Left ventricle myocardium inferior (tissue), 1 donor: ENCODE measurements at regions not wholly inside any gene's neighbourhood (a gene's known extent, or its start where the extent isn't known, plus 50 kb on each side); places are given as distances from the start of the nearest gene placed in this dataset.

ENCODE experiments used
- DNase-seq: peaks from one replicate; pipeline ENCODE4 v3.0.0-alpha.2; 2020
- H3K27ac ChIP-seq: fragments of 200-600 bp; replicated peaks from 2 replicates; pipeline ENCODE4 v1.8.0; 2021
- H3K27me3 ChIP-seq: fragments of 200-600 bp; 2 replicates; pipeline ENCODE4 v1.8.0; 2021; ENCODE audit warnings: low read depth
- H3K36me3 ChIP-seq: fragments of 200-600 bp; 2 replicates; pipeline ENCODE4 v1.8.0; 2021
- H3K4me1 ChIP-seq: fragments of 200-600 bp; 2 replicates; pipeline ENCODE4 v1.8.0; 2021
- H3K4me3 ChIP-seq: fragments of 200-600 bp; 2 replicates; pipeline ENCODE4 v1.8.0; 2021; ENCODE audit warnings: mild to moderate bottlenecking, moderate library complexity
- H3K9me3 ChIP-seq: fragments of 200-600 bp; replicated peaks from 2 replicates; pipeline ENCODE4 v1.8.0; 2021
- CTCF ChIP-seq: fragments of 200-600 bp; IDR thresholded peaks from 2 replicates; pipeline ENCODE4 v1.8.0; 2021; ENCODE audit warnings: antibody characterized with exemption, mild to moderate bottlenecking, borderline replicate concordance
- intact Hi-C: fragments of 100-400 bp; cut with micrococcal nuclease; formaldehyde crosslinking; loops from one replicate; pipeline ENCODE4 v1.11.0; 2022
- donor health status: DM: no; HTN: yes; CAD: no; lungs with severe emphysema.

- DNase-seq: no peak
- no peaks in the 10 kb centered on the region for H3K27me3 ChIP-seq
- H3K4me1 ChIP-seq: peaks cover 46% of the 10 kb centered on the region
- H3K36me3 ChIP-seq: no peaks in the 10 kb centered on the region
- no peak overlapping the region for H3K4me3 ChIP-seq
- intact Hi-C loops: no loop called here
- no peak overlapping the region for H3K27ac ChIP-seq
- TF ChIP-seq CTCF: no peak
- no peaks in the 10 kb centered on the region for H3K9me3 ChIP-seq
Measured at GRCh38 chr6:144390886-144391285, 105.8 kb downstream of the UTRN start.

GRCh38 chr6:144392536-144392935, 107.4 kb downstream of the UTRN start:
- H3K9me3 ChIP-seq: peaks cover 2% of the 10 kb centered on the region
- no peak for TF ChIP-seq CTCF

GRCh38 chr6:144394210-144394609, 109.1 kb downstream of the UTRN start:
- TF ChIP-seq CTCF: no peak
- H3K4me3 ChIP-seq: no peak overlapping the region
- intact Hi-C loops: no loop called here
- H3K9me3 ChIP-seq: peaks cover 10% of the 10 kb centered on the region
- peaks cover 25% of the 10 kb centered on the region for H3K4me1 ChIP-seq
- DNase-seq: no peak
- no peaks in the 10 kb centered on the region for H3K36me3 ChIP-seq
- no peak overlapping the region for H3K27ac ChIP-seq
- no peaks in the 10 kb centered on the region for H3K27me3 ChIP-seq

More at GRCh38 chr6:144392536-144392935, 107.4 kb downstream of the UTRN start:
- no peak overlapping the region for H3K27ac ChIP-seq
- no peak overlapping the region for H3K4me3 ChIP-seq
- H3K27me3 ChIP-seq: no peaks in the 10 kb centered on the region
- no peaks in the 10 kb centered on the region for H3K36me3 ChIP-seq
- no peak for DNase-seq
- intact Hi-C loops: no loop called here
- peaks cover 33% of the 10 kb centered on the region for H3K4me1 ChIP-seq

GRCh38 chr6:144395014-144395413, 109.9 kb downstream of the UTRN start:
- no peak overlapping the region for H3K27ac ChIP-seq
- peaks cover 33% of the 10 kb centered on the region for H3K4me1 ChIP-seq
- no peak for TF ChIP-seq CTCF
- peaks cover 10% of the 10 kb centered on the region for H3K9me3 ChIP-seq
- intact Hi-C loops: no loop called here
- DNase-seq: no peak
- no peak overlapping the region for H3K4me3 ChIP-seq
- H3K27me3 ChIP-seq: no peaks in the 10 kb centered on the region
- no peaks in the 10 kb centered on the region for H3K36me3 ChIP-seq

GRCh38 chr6:144395826-144396225, 110.7 kb downstream of the UTRN start:
- Histone ChIP-seq H3K4me3 (no peak overlapping the region), H3K36me3 (no peaks in the 10 kb centered on the region), H3K4me1 (peaks cover 37% of the 10 kb centered on the region), H3K27ac (no peak overlapping the region), H3K9me3 (peaks cover 10% of the 10 kb centered on the region), H3K27me3 (no peaks in the 10 kb centered on the region)
- DNase-seq: no peak
- intact Hi-C loops: no loop called here
- no peak for TF ChIP-seq CTCF

- Histone ChIP-seq H3K27ac (no peak overlapping the region), H3K27me3 (no peaks in the 10 kb centered on the region), H3K36me3 (no peaks in the 10 kb centered on the region), H3K4me3 (no peak overlapping the region), H3K9me3 (peaks cover 10% of the 10 kb centered on the region), H3K4me1 (peaks cover 25% of the 10 kb centered on the region)
- no peak for TF ChIP-seq CTCF
- intact Hi-C loops: no loop called here
- DNase-seq: no peak
Measured at GRCh38 chr6:144397141-144397540, 112.0 kb downstream of the UTRN start.
